GM23338 (cell line): ENCODE measurements at regions not wholly inside any gene's neighbourhood (a gene's known extent, or its start where the extent isn't known, plus 50 kb on each side); places are given as distances from the start of the nearest gene placed in this dataset.

Experiments used
- ATAC-seq: fragments of 200-7000 bp; cut with Tn5 transposase; 3 replicates; pipeline ENCODE4 v1.9.1; 2020
- DNase-seq: peaks from one replicate; pipeline ENCODE4 v3.0.0-alpha.2; 2015; ENCODE audit warnings: low spot score
- H2AFZ ChIP-seq: fragments of 200-600 bp; sonication (generic); 2 replicates; pipeline ENCODE4 v1.8.0; 2016; ENCODE audit warnings: antibody characterized with exemption, mild to moderate bottlenecking, moderate library complexity
- H3F3A ChIP-seq: fragments of 200-600 bp; sonication (generic); replicated peaks from 2 replicates; pipeline ENCODE4 v1.8.0; 2017; ENCODE audit warnings: antibody characterized with exemption, mixed run types, low read depth
- H3K27ac ChIP-seq: fragments of 200-600 bp; sonication (generic); 2 replicates; pipeline ENCODE4 v1.6.1; 2016; ENCODE audit warnings: low read depth
- H3K27me3 ChIP-seq: fragments of 200-600 bp; sonication (generic); 2 replicates; pipeline ENCODE4 v1.8.0; 2016; ENCODE audit warnings: mild to moderate bottlenecking, mixed run types, moderate library complexity; ENCODE audit not compliant: insufficient read depth
- H3K36me3 ChIP-seq: fragments of 200-600 bp; sonication (generic); 2 replicates; pipeline ENCODE4 v1.8.0; 2016; ENCODE audit warnings: mild to moderate bottlenecking; ENCODE audit not compliant: insufficient read depth
- H3K4me1 ChIP-seq: fragments of 200-600 bp; sonication (generic); 2 replicates; pipeline ENCODE4 v1.8.0; 2016; ENCODE audit warnings: mild to moderate bottlenecking, moderate library complexity; ENCODE audit not compliant: insufficient read depth
- H3K4me2 ChIP-seq: fragments of 200-600 bp; sonication (generic); 2 replicates; pipeline ENCODE4 v1.7.1; 2017; ENCODE audit warnings: mixed run types
- H3K4me3 ChIP-seq: fragments of 200-600 bp; sonication (generic); 2 replicates; pipeline ENCODE4 v1.6.1; 2016; ENCODE audit warnings: mixed run types
- H3K79me2 ChIP-seq: fragments of 200-600 bp; sonication (generic); replicated peaks from 2 replicates; pipeline ENCODE4 v1.8.0; 2017; ENCODE audit warnings: mild to moderate bottlenecking; ENCODE audit not compliant: insufficient read depth
- H3K9me2 ChIP-seq: fragments of 200-600 bp; sonication (generic); 2 replicates; pipeline ENCODE4 v1.8.0; 2017; ENCODE audit not compliant: insufficient read depth
- H4K20me1 ChIP-seq: fragments of 200-600 bp; sonication (generic); replicated peaks from 2 replicates; pipeline ENCODE4 v1.8.0; 2017; ENCODE audit warnings: mild to moderate bottlenecking; ENCODE audit not compliant: insufficient read depth
- H3K27ac Mint-ChIP-seq: 2 replicates; pipeline ENCODE4 v1.8.0; 2020; ENCODE audit warnings: inconsistent platforms, mild to moderate bottlenecking, moderate library complexity, mixed read lengths
- H3K27me3 Mint-ChIP-seq: 3 replicates; pipeline ENCODE4 v1.8.0; 2022; ENCODE audit warnings: low read depth, mild to moderate bottlenecking, moderate library complexity, mixed read lengths, inconsistent platforms; ENCODE audit not compliant: insufficient read depth, poor library complexity
- H3K36me3 Mint-ChIP-seq: 3 replicates; pipeline ENCODE4 v1.8.0; 2021; ENCODE audit warnings: low read depth, mild to moderate bottlenecking, inconsistent platforms, moderate library complexity, mixed read lengths
- H3K4me1 Mint-ChIP-seq: 3 replicates; pipeline ENCODE4 v1.8.0; 2020; ENCODE audit warnings: mild to moderate bottlenecking, inconsistent platforms, mixed read lengths
- H3K4me3 Mint-ChIP-seq: 3 replicates; pipeline ENCODE4 v1.8.0; 2021; ENCODE audit warnings: moderate library complexity, mild to moderate bottlenecking, inconsistent platforms, mixed read lengths
- H3K9me3 Mint-ChIP-seq: 3 replicates; pipeline ENCODE4 v1.8.0; 2020; ENCODE audit warnings: moderate library complexity, mild to moderate bottlenecking, inconsistent platforms, mixed read lengths
- CREB1 ChIP-seq: fragments of 250-450 bp; sonication (Bioruptor Pico); IDR thresholded peaks from 2 replicates; pipeline ENCODE4 v1.5.0; 2020; ENCODE audit warnings: low read depth, mild to moderate bottlenecking, moderate library complexity
- CTCF ChIP-seq, 2 experiments: fragments of 200-600 bp in 1 of 2; sonication (generic) in 1 of 2; conservative IDR thresholded peaks; 2 replicates each; pipeline versions ENCODE4 v1.5.1 to v1.6.1; 2016 to 2017; ENCODE audit warnings: antibody characterized with exemption in 2 of 2, low read depth in 2 of 2, mild to moderate bottlenecking in 2 of 2, moderate library complexity in 1 of 2
- EZH2 ChIP-seq: fragments of 200-600 bp; sonication (generic); IDR thresholded peaks from one replicate; pipeline ENCODE4 v1.8.0; 2017; ENCODE audit warnings: antibody characterized with exemption, mild to moderate bottlenecking, low read depth; ENCODE audit not compliant: unreplicated experiment
- EZH2phosphoT487 ChIP-seq: fragments of 200-600 bp; sonication (generic); IDR thresholded peaks from one replicate; pipeline ENCODE4 v1.8.1; 2018; ENCODE audit warnings: antibody characterized with exemption; ENCODE audit not compliant: unreplicated experiment
- NANOG ChIP-seq: IDR thresholded peaks from 2 replicates; pipeline ENCODE4 v1.6.1; 2016; ENCODE audit warnings: antibody characterized with exemption, borderline replicate concordance
- POLR2AphosphoS5 ChIP-seq: IDR thresholded peaks from 2 replicates; pipeline ENCODE4 v1.6.1; 2016; ENCODE audit warnings: antibody characterized with exemption, low read depth
- REST ChIP-seq: IDR thresholded peaks from one replicate; pipeline ENCODE4 v1.6.1; 2018; ENCODE audit warnings: antibody characterized with exemption; ENCODE audit not compliant: unreplicated experiment
- STAT1 ChIP-seq: IDR thresholded peaks from one replicate; pipeline ENCODE4 v1.6.1; 2016; ENCODE audit warnings: antibody characterized with exemption; ENCODE audit not compliant: unreplicated experiment
- ZNF114 ChIP-seq: fragments of 250-450 bp; sonication (Bioruptor Pico); IDR thresholded peaks from 2 replicates; pipeline ENCODE4 v1.5.0; 2020; ENCODE audit warnings: mild to moderate bottlenecking, moderate library complexity
- ZNF331 ChIP-seq: fragments of 250-450 bp; sonication (Bioruptor Pico); IDR thresholded peaks from 2 replicates; pipeline ENCODE4 v1.5.0; 2020; ENCODE audit warnings: low read depth, mild to moderate bottlenecking, moderate library complexity

GRCh38 chr21:14833666-14834351 lies 231.0 kb downstream of the NRIP1 start:
- ATAC-seq (no peak), DNase-seq (no peak)
- TF ChIP-seq POLR2AphosphoS5 (no peak), EZH2phosphoT487 (no peak), STAT1 (no peak), NANOG (no peak), ZNF331 (CRISPR knock-in tag) (no peak), ZNF114 (CRISPR knock-in tag) (no peak), CREB1 (CRISPR knock-in tag) (no peak), CTCF (conservative IDR thresholded peaks at IDR 0.05; ENCODE audit: low read depth in 2 of 2) (no peak), REST (no peak), EZH2 (no peak)
- Mint-ChIP-seq H3K4me1 (no peaks in the 10 kb centered on the region), H3K27ac (no peak overlapping the region), H3K9me3 (no peaks in the 10 kb centered on the region), H3K27me3 (no peaks in the 10 kb centered on the region), H3K36me3 (no peaks in the 10 kb centered on the region), H3K4me3 (no peak overlapping the region)
- Histone ChIP-seq H3K27me3 (no peaks in the 10 kb centered on the region), H4K20me1 (no peaks in the 10 kb centered on the region), H3F3A (no peaks in the 10 kb centered on the region), H3K4me3 (no peak overlapping the region), H3K36me3 (no peaks in the 10 kb centered on the region), H3K79me2 (no peaks in the 10 kb centered on the region), H3K27ac (no peak overlapping the region), H3K4me2 (no peak overlapping the region), H3K4me1 (no peaks in the 10 kb centered on the region), H3K9me2 (0 out of 2 replicates have a peak, but pooled peaks cover 3% of the 10 kb centered on the region), H2AFZ (no peak overlapping the region)

- no peaks in the 10 kb centered on the region for H3K4me1 ChIP-seq
- Mint-ChIP-seq H3K36me3 (no peaks in the 10 kb centered on the region), H3K4me1 (no peaks in the 10 kb centered on the region), H3K4me3 (no peak overlapping the region), H3K9me3 (no peaks in the 10 kb centered on the region), H3K27ac (no peak overlapping the region), H3K27me3 (no peaks in the 10 kb centered on the region)
- no peak overlapping the region for H3K4me3 ChIP-seq
- H3K4me2 ChIP-seq = no peak overlapping the region
- no peaks in the 10 kb centered on the region for H3F3A ChIP-seq
- H4K20me1 ChIP-seq = no peaks in the 10 kb centered on the region
- H3K36me3 ChIP-seq = no peaks in the 10 kb centered on the region
- 0 out of 2 replicates have a peak overlapping the region, but pooled peaks have one; percentile 30 for H2AFZ ChIP-seq
- no peaks in the 10 kb centered on the region for H3K79me2 ChIP-seq
- DNase-seq (no peak), ATAC-seq (no peak)
- H3K27me3 ChIP-seq = no peaks in the 10 kb centered on the region
- H3K9me2 ChIP-seq = 0 out of 2 replicates have a peak, but pooled peaks cover 3% of the 10 kb centered on the region
- H3K27ac ChIP-seq = no peak overlapping the region
- TF ChIP-seq CTCF (conservative IDR thresholded peaks at IDR 0.05; ENCODE audit: low read depth in 2 of 2) (no peak), EZH2phosphoT487 (no peak)
Measured at GRCh38 chr21:14833241-14833640, 231.6 kb downstream of the NRIP1 start.
